Fibroblast of skin of right biceps (primary cell): ENCODE measurements at regions not wholly inside any gene's neighbourhood (a gene's known extent, or its start where the extent isn't known, plus 50 kb on each side); places are given as distances from the start of the nearest gene placed in this dataset.

ENCODE experiments used
- DNase-seq: peaks from one replicate; pipeline ENCODE4 v3.0.0-alpha.2; 2013

- DNase-seq = no peak
These were observed 55.5 kb upstream of the CCDC167 start for GRCh38 chr6:37555040-37555781.

DNA sequence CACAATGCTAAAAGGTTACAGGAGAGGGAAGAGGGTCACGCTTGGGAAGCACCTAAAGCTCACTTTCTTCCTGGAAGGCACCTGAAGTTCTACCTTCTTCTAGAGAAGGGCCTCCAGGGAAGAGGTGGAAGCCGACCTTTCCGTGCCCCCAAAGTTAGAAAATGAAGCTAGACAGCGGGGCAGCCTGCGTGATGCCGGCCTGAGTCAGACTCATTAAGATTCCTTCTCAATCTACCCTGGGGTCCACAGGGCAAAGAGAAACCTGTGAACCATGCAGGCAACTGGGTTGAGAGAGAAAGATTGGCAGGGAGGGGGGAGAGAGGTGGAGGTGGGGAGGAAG, 54.8 kb upstream of the CCDC167 start:
- peak; percentile 82 for DNase-seq

GRCh38 chr6:37552267-37552666, 52.6 kb upstream of the CCDC167 start:
- DNase-seq = no peak

DNA sequence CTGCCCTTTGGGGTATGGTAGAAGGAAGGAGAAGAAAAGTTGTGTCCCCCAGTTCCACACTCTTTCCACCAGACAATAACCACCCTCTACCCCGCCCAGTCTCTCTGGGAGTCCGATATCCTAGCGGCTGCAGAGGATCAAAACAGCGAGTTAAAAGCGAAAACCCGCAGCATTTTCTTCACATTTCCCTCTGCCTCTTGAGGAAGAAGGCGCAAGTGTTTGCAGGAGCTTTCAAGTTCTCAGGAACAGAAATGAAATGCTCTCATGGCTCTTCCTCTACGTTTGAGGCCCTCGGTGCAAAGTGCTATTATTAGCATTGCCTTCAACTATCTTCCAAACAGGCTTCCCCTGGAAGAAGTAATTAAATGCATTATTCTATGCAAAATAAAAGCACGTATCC, 52.2 kb upstream of the CCDC167 start:
- no peak for DNase-seq

- DNase-seq = no peak
These were observed 51.8 kb upstream of the CCDC167 start for GRCh38 chr6:37551446-37551845.

GRCh38 chr6:37551002-37551401, 51.3 kb upstream of the CCDC167 start:
- no peak for DNase-seq

DNA sequence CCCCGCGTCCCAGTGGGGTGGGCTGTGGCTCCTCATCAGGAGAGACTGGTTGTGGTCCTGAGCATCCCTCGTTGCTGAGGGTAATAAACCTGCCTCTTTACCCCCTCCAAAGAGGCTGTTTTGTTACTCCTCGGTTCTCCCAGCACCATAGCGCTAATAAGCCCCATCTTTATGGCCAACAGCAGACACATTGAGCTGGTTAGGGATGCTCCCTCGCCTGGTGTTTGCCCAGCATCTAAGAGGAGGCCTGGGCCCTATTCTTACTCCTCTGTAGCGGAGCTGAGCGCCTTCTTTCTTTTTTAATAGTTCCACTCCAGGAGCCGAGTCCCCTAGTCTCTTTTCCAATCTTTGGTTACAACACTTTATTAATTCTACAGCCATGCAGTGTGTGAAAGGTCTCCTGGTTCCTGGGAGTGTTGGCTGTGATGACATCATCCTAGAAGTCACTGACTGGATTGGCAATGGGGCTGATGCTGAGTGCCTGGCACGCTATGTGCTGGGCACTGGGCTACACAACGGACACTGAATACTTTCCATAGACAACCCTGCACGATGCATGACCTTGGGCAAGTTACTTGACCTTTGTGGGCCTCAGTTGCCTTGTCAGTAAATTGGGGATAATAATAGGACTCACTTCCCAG, 50.6 kb upstream of the CCDC167 start:
- peak; percentile 49 for DNase-seq

DNA sequence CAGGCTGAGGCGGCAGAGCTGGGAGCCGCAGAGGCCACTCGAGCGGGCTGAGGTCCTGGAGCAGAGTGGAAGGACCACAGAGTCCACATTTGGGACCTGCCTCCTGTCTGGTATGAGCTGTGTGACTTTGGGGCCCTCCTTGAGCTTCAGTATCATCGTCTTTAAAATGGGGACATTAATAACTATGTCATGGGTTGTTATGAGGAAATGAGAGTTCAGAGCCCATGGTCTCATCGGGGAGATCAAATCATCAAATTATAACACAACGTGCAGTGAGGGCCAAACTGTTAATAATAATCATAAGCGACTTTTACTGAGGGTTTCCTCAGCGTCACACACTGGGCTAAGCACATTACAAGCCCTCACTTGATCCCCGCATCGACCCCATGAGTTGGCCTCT, 49.9 kb upstream of the CCDC167 start:
- DNase-seq = no peak
